CD4-positive, alpha-beta memory T cell (primary cell): ENCODE measurements at regions not wholly inside any gene's neighbourhood (a gene's known extent, or its start where the extent isn't known, plus 50 kb on each side); places are given as distances from the start of the nearest gene placed in this dataset.

Source experiments
- CTCF ChIA-PET: fragments of 350-600 bp; sonication (Branson Sonifier 250); formaldehyde crosslinking; loops from one replicate; lab custom pipeline; 2021; ENCODE audit warnings: inconsistent platforms; ENCODE audit not compliant: partially characterized antibody; lab: Charles Lee
- POLR2A ChIA-PET: fragments of 350-600 bp; sonication (Branson Sonifier 250); formaldehyde crosslinking; loops from one replicate; lab custom pipeline; 2021; ENCODE audit not compliant: partially characterized antibody; lab: Charles Lee
- DNase-seq, 5 donors: peaks; one replicate each; pipeline versions ENCODE4 v3.0.0 to v3.0.0-alpha.2; 2020 to 2022; ENCODE audit warnings: mixed read lengths in 1 of 5
- H3K27ac ChIP-seq: one replicate; pipeline ENCODE4 v1.7.0; 2013; ENCODE audit warnings: low read depth, low read length
- H3K27me3 ChIP-seq: 2 replicates; pipeline ENCODE4 v1.7.0; 2013; ENCODE audit warnings: mild to moderate bottlenecking, low read length, moderate library complexity; ENCODE audit not compliant: insufficient read depth
- H3K36me3 ChIP-seq: 2 replicates; pipeline ENCODE4 v1.7.0; 2013; ENCODE audit warnings: mild to moderate bottlenecking, low read length, moderate library complexity; ENCODE audit not compliant: insufficient read depth
- H3K4me1 ChIP-seq: 2 replicates; pipeline ENCODE4 v1.7.0; 2013; ENCODE audit warnings: mild to moderate bottlenecking, low read length, moderate library complexity; ENCODE audit not compliant: insufficient read depth
- H3K4me3 ChIP-seq, 2 donors: one replicate each; pipeline ENCODE4 v1.7.0; 2013; ENCODE audit warnings: low read length in 2 of 2, mild to moderate bottlenecking in 1 of 2
- H3K9me3 ChIP-seq, 2 donors: one replicate each; pipeline ENCODE4 v1.7.0; 2013; ENCODE audit warnings: low read length in 2 of 2, control low read depth in 1 of 2; ENCODE audit not compliant: control insufficient read depth in 1 of 2
- H3K27ac Mint-ChIP-seq, 7 donors: one replicate each; pipeline ENCODE4 v1.8.0; 2020 to 2021; ENCODE audit warnings: mixed read lengths in 7 of 7, mild to moderate bottlenecking in 6 of 7, inconsistent platforms in 3 of 7, moderate library complexity in 3 of 7
- H3K27me3 Mint-ChIP-seq, 2 donors: one replicate each; pipeline ENCODE4 v1.8.0; 2020 to 2021; ENCODE audit warnings: mixed read lengths in 2 of 2
- H3K36me3 Mint-ChIP-seq, 2 donors: one replicate each; pipeline ENCODE4 v1.8.0; 2020 to 2021; ENCODE audit warnings: mixed read lengths in 2 of 2, inconsistent platforms in 1 of 2, mild to moderate bottlenecking in 1 of 2
- H3K4me1 Mint-ChIP-seq, 4 donors: one replicate each; pipeline ENCODE4 v1.8.0; 2020 to 2021; ENCODE audit warnings: mixed read lengths in 4 of 4, mild to moderate bottlenecking in 1 of 4
- H3K4me3 Mint-ChIP-seq, 8 donors: one replicate each; pipeline ENCODE4 v1.8.0; 2020 to 2021; ENCODE audit warnings: mixed read lengths in 8 of 8, mild to moderate bottlenecking in 7 of 8, moderate library complexity in 6 of 8, inconsistent platforms in 3 of 8
- H3K9me3 Mint-ChIP-seq, 8 donors: one replicate each; pipeline ENCODE4 v1.8.0; 2020 to 2021; ENCODE audit warnings: mixed read lengths in 8 of 8, mild to moderate bottlenecking in 5 of 8, inconsistent platforms in 3 of 8, moderate library complexity in 1 of 8
- intact Hi-C: fragments of 100-400 bp; cut with micrococcal nuclease; formaldehyde crosslinking; loops from one replicate; pipeline ENCODE4 v1.15.1; 2023

DNA sequence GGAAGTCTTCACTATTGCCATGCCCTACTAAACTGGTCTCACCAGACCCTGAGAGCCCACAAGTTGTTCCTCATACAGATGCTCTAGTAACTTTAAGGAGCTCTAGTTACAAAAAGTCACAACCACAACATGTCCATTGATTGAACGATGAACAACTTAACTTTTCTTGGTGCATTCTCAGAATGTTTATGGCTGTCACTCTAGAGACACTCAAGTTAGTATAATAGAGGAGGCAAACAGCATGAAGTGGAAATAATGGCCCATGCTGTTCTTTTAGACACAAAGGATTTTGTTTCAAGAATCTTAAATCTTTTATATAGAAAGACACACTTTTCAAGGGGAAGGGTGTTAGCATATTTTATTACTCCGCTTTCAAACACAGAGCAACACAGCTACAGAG is 934.4 kb downstream of the HACE1 start:
- Histone ChIP-seq H3K27ac (no peak overlapping the region), H3K4me3 (no peak overlapping the region), H3K36me3 (no peaks in the 10 kb centered on the region), H3K27me3 (no peaks in the 10 kb centered on the region), H3K9me3 (no peaks in the 10 kb centered on the region), H3K4me1 (no peaks in the 10 kb centered on the region)
- Mint-ChIP-seq H3K4me1 (no peaks in the 10 kb centered on the region), H3K27ac (no peak overlapping the region), H3K27me3 (no peaks in the 10 kb centered on the region), H3K4me3 (no peak overlapping the region), H3K36me3 (no peaks in the 10 kb centered on the region), H3K9me3 (peaks cover 0 to 9% (median 4%) of the 10 kb centered on the region in 8 donors)
- ChIA-PET POLR2A (no interaction called here), CTCF (no interaction called here)
- intact Hi-C loops = no loop called here
- no peak for DNase-seq

DNA sequence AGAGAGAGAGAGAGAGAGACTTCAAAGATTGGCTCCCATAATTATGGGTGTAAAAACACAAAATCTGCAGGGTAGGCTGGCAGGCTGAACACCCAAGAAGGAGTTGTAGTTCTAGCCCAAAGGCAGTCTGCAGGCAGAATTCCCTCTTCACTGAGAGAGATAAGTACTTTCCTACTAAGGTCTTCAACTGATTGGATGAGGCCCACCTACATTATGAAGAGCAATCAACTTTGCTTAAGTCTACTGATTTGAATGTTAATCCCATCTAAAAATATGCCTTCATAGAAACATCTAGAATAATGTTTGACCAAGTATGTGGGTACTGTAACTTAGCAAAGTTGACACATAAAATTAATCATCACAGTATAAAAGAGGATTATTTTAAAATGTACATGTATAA is 949.7 kb downstream of the HACE1 start:
- no peak overlapping the region for H3K27ac Mint-ChIP-seq
- Histone ChIP-seq H3K36me3 (no peaks in the 10 kb centered on the region), H3K4me1 (no peaks in the 10 kb centered on the region), H3K27me3 (no peaks in the 10 kb centered on the region), H3K4me3 (no peak overlapping the region), H3K9me3 (no peaks in the 10 kb centered on the region), H3K27ac (no peak overlapping the region)
- H3K27me3 Mint-ChIP-seq = no peaks in the 10 kb centered on the region
- no peaks in the 10 kb centered on the region for H3K4me1 Mint-ChIP-seq
- intact Hi-C loops = no loop called here
- H3K4me3 Mint-ChIP-seq = no peak overlapping the region
- ChIA-PET CTCF (no interaction called here), POLR2A (no interaction called here)
- DNase-seq = no peak
- H3K9me3 Mint-ChIP-seq = peaks cover 0 to 11% (median 7%) of the 10 kb centered on the region in 8 donors
- H3K36me3 Mint-ChIP-seq = no peaks in the 10 kb centered on the region

DNA sequence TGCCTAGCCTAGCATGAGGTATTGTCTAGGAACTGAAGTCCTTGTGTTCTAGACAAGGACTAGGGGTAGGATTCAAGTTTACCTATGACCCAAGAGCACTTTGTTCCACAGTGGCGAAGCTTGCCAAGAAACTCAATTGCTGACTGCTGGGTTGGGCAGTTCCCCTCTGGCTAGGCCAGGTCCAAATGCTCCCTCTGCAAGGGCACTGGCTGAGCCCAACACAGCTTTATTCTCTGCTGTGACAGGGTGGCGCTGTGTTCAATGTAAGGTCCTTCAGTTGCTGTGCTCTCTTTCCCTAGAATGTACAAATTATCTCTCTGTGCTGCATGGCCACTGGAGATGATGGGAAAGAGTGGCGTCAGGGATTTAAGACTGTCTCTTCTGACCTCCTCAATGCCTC is 950.8 kb downstream of the HACE1 start:
- Mint-ChIP-seq H3K36me3 (no peaks in the 10 kb centered on the region), H3K27ac (no peak overlapping the region), H3K4me3 (no peak overlapping the region), H3K4me1 (no peaks in the 10 kb centered on the region), H3K27me3 (no peaks in the 10 kb centered on the region), H3K9me3 (peaks cover 0 to 11% (median 8%) of the 10 kb centered on the region in 8 donors)
- Histone ChIP-seq H3K27me3 (no peaks in the 10 kb centered on the region), H3K36me3 (no peaks in the 10 kb centered on the region), H3K9me3 (no peaks in the 10 kb centered on the region), H3K4me3 (no peak overlapping the region), H3K4me1 (no peaks in the 10 kb centered on the region), H3K27ac (no peak overlapping the region)
- intact Hi-C loops = no loop called here
- POLR2A ChIA-PET = no interaction called here
- CTCF ChIA-PET = no interaction called here
- no peak for DNase-seq

DNA sequence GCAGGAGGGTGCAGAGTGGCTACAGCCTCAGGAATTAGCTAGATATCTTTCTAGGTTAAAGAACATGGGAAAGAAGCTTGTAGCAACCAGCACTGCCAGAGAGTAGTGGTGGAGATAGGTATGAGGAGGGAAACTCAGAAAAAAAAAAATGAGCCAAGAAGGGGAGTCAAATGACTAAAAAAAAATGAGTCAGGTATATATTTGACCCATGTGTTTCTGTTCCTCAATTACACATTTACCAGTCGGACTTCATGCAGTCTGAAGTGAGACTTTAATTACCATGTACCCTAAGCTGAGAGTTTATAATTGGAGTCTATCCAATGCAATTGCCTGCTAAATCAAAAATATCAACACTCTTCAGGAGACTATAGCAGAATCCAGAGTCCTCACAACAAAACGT is 964.6 kb downstream of the HACE1 start:
- Mint-ChIP-seq H3K27ac (no peak overlapping the region), H3K27me3 (no peaks in the 10 kb centered on the region), H3K4me1 (no peaks in the 10 kb centered on the region), H3K4me3 (no peak overlapping the region), H3K36me3 (no peaks in the 10 kb centered on the region), H3K9me3 (peaks cover 0 to 4% (median 0%) of the 10 kb centered on the region in 8 donors)
- H3K36me3 ChIP-seq = no peaks in the 10 kb centered on the region
- H3K27me3 ChIP-seq = no peaks in the 10 kb centered on the region
- no peak overlapping the region for H3K27ac ChIP-seq
- CTCF ChIA-PET = no interaction called here
- no peak overlapping the region for H3K4me3 ChIP-seq
- no peak for DNase-seq
- POLR2A ChIA-PET = no interaction called here
- H3K4me1 ChIP-seq = no peaks in the 10 kb centered on the region
- H3K9me3 ChIP-seq = no peaks in the 10 kb centered on the region
- intact Hi-C loops = no loop called here

DNA sequence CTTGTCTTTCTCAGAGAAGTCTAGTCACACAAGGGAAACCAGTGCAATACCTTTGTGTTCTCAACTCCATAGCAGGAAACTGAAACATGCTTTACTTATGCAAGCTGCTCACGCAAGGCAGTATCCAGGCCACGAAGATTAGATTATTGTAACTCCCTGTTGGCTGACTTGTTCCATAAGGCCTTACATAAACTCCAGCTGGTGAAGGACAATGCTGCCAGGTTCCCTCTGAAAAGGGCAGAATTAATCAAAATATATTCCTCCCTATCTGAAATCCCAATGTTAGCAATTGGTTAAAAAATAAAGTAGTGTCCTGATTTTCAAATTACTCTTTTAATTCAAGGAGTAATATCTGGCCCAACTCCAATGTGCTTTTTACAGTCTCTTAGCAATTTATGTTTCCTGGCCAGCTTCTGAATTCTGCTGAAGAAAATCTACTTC is 966.6 kb downstream of the HACE1 start:
- CTCF ChIA-PET = no interaction called here

DNA sequence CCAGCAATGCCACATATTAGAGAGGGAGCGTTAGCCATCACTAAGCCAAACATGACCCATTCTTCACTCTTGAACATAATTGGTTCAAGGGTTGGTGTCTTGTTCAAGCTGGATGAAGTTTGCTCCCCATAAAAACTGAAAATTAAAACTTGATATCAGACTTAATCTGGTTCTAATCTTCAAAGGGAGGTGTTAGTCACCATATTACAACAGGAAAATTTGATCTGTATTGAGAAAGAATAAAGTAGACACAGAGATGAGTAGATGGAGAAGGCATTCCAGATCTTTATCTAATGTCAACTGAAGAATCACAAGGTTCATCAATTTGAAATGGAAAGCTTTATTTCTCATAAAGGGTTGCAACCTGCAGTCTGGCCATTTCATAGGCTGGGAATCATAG is 972.8 kb downstream of the HACE1 start:
- intact Hi-C loops = no loop called here
- CTCF ChIA-PET = no interaction called here
- Mint-ChIP-seq H3K36me3 (no peaks in the 10 kb centered on the region), H3K4me1 (no peaks in the 10 kb centered on the region), H3K9me3 (peaks cover 0 to 5% (median 2%) of the 10 kb centered on the region in 8 donors), H3K27ac (no peak overlapping the region), H3K4me3 (no peak overlapping the region), H3K27me3 (no peaks in the 10 kb centered on the region)
- no peak overlapping the region for H3K4me3 ChIP-seq
- DNase-seq = no peak
- POLR2A ChIA-PET = no interaction called here
- H3K27me3 ChIP-seq = no peaks in the 10 kb centered on the region
- no peak overlapping the region for H3K27ac ChIP-seq
- no peaks in the 10 kb centered on the region for H3K4me1 ChIP-seq
- H3K9me3 ChIP-seq = no peaks in the 10 kb centered on the region
- no peaks in the 10 kb centered on the region for H3K36me3 ChIP-seq

More for the DNA sequence above, 966.6 kb downstream of the HACE1 start:
- intact Hi-C loops = no loop called here
- Mint-ChIP-seq H3K4me3 (no peak overlapping the region), H3K27me3 (no peaks in the 10 kb centered on the region), H3K36me3 (no peaks in the 10 kb centered on the region), H3K27ac (no peak overlapping the region), H3K9me3 (peaks cover 0 to 4% (median under 1%) of the 10 kb centered on the region in 8 donors), H3K4me1 (no peaks in the 10 kb centered on the region)
- POLR2A ChIA-PET = no interaction called here
- Histone ChIP-seq H3K27ac (no peak overlapping the region), H3K4me1 (no peaks in the 10 kb centered on the region), H3K27me3 (no peaks in the 10 kb centered on the region), H3K9me3 (no peaks in the 10 kb centered on the region), H3K36me3 (no peaks in the 10 kb centered on the region), H3K4me3 (no peak overlapping the region)
- DNase-seq = no peak

DNA sequence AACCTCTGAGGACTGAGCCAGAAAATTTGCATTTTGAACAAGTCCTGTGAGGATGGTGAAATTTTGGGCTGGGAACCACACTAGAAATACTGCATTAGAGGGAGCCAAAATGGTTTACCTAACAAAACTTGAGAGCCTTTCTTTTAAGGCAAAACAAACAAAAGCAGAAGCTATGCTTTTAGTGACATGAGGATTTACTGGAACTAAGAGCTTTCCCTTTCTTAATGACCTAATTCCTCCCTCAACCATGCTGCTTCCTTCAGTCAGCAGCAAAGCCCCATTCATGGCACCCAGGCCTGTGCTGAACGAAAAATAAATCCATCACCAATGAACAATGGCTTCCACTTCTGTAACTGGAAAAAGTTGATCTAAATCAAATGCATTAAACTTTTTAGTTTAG is 974.3 kb downstream of the HACE1 start:
- Mint-ChIP-seq H3K27ac (no peak overlapping the region), H3K4me1 (no peaks in the 10 kb centered on the region), H3K9me3 (peaks cover 0 to 9% (median 2%) of the 10 kb centered on the region in 8 donors), H3K4me3 (no peak overlapping the region), H3K36me3 (no peaks in the 10 kb centered on the region), H3K27me3 (no peaks in the 10 kb centered on the region)
- H3K36me3 ChIP-seq = no peaks in the 10 kb centered on the region
- DNase-seq = no peak
- ChIA-PET POLR2A (no interaction called here), CTCF (no interaction called here)
- H3K9me3 ChIP-seq = no peaks in the 10 kb centered on the region
- intact Hi-C loops = no loop called here
- H3K27ac ChIP-seq = no peak overlapping the region
- H3K27me3 ChIP-seq = no peaks in the 10 kb centered on the region
- H3K4me1 ChIP-seq = no peaks in the 10 kb centered on the region
- H3K4me3 ChIP-seq = no peak overlapping the region

DNA sequence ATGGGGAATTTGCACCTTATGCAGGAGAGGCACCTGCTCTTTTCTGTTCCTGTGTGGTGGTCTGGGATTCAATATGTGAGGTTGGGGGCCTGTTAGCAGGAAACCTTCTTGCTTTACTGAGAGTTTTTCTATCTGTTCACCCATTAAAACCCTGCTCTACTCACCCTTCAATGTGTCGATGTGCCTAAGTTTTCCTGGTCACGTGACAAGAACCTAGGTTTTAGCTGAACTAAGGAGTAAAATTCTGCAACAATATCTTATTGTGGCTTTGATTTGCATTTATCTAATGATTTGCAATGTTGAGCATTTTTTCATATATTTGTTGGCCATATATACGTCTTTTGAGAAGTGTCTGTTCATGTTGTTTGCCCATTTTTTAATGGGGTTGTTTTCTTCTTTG is 979.9 kb downstream of the HACE1 start:
- ChIA-PET CTCF (no interaction called here), POLR2A (no interaction called here)
- DNase-seq = no peak
- Histone ChIP-seq H3K36me3 (no peaks in the 10 kb centered on the region), H3K27me3 (no peaks in the 10 kb centered on the region), H3K9me3 (no peaks in the 10 kb centered on the region), H3K4me1 (no peaks in the 10 kb centered on the region), H3K27ac (no peak overlapping the region), H3K4me3 (no peak overlapping the region)
- no peak overlapping the region for H3K27ac Mint-ChIP-seq
- no peaks in the 10 kb centered on the region for H3K27me3 Mint-ChIP-seq
- intact Hi-C loops = no loop called here
- H3K9me3 Mint-ChIP-seq = peaks cover 0 to 13% (median 4%) of the 10 kb centered on the region in 8 donors
- H3K4me1 Mint-ChIP-seq = no peaks in the 10 kb centered on the region
- no peak overlapping the region for H3K4me3 Mint-ChIP-seq
- H3K36me3 Mint-ChIP-seq = no peaks in the 10 kb centered on the region
